ENCODE measurements at regions not wholly inside any gene's neighbourhood (a gene's known extent, or its start where the extent isn't known, plus 50 kb on each side); places are given as distances from the start of the nearest gene placed in this dataset.
"Not testable (repeated sequence)": the region's sequence is repeated elsewhere in the genome, so short reads cannot be mapped to it uniquely, and the experiment has no call there.

- DNase-seq, result no peak
These were observed 72.6 kb downstream of the ISX start for GRCh38 chr22:35138521-35138920.

- DNase-seq, result no peak
These were observed 75.2 kb downstream of the ISX start for GRCh38 chr22:35140879-35141745.

- no peak for DNase-seq
These were observed 82.4 kb downstream of the ISX start for GRCh38 chr22:35148381-35148780.

- peak; percentile 78 for DNase-seq
These were observed 83.0 kb downstream of the ISX start for GRCh38 chr22:35148866-35149548.

GRCh38 chr22:35150183-35151107 is 84.5 kb downstream of the ISX start:
- peak; percentile 85 for DNase-seq

GRCh38 chr22:35152316-35152715 is 86.4 kb downstream of the ISX start:
- DNase-seq, result no peak

GRCh38 chr22:35154937-35155387 is 89.0 kb downstream of the ISX start:
- peak; percentile 83 for DNase-seq

- DNase-seq, result no peak
These were observed 89.6 kb downstream of the ISX start for GRCh38 chr22:35155403-35156025.

GRCh38 chr22:35156945-35157344 is 91.0 kb downstream of the ISX start:
- no peak for DNase-seq

GRCh38 chr22:35158336-35158735 is 92.4 kb downstream of the ISX start:
- no peak for DNase-seq

GRCh38 chr22:35159343-35159742 is 93.4 kb downstream of the ISX start:
- DNase-seq, result no peak

GRCh38 chr22:35160268-35160667 is 94.3 kb downstream of the ISX start:
- DNase-seq, result no peak

GRCh38 chr22:35165896-35166295 is 91.4 kb upstream of the HMGXB4 start:
- DNase-seq, result not testable (repeated sequence)

GRCh38 chr22:35170716-35171697 is 86.3 kb upstream of the HMGXB4 start:
- no peak for DNase-seq

GRCh38 chr22:35172442-35172841 is 84.9 kb upstream of the HMGXB4 start:
- no peak for DNase-seq

GRCh38 chr22:35173655-35174054 is 83.6 kb upstream of the HMGXB4 start:
- DNase-seq, result no peak

GRCh38 chr22:35174401-35175038 is 82.8 kb upstream of the HMGXB4 start:
- DNase-seq, result no peak

GRCh38 chr22:35175392-35175791 is 81.9 kb upstream of the HMGXB4 start:
- DNase-seq, result no peak

- no peak for DNase-seq
These were observed 79.5 kb upstream of the HMGXB4 start for GRCh38 chr22:35177811-35178210.

GRCh38 chr22:35178446-35178845 is 78.8 kb upstream of the HMGXB4 start:
- DNase-seq, result no peak
